Astrocyte of the spinal cord (primary cell): ENCODE measurements at regions not wholly inside any gene's neighbourhood (a gene's known extent, or its start where the extent isn't known, plus 50 kb on each side); places are given as distances from the start of the nearest gene placed in this dataset.

Experiments used
- DNase-seq: peaks from one replicate; pipeline ENCODE4 v3.0.0; 2011; ENCODE audit warnings: low read depth, low spot score
- H3K4me3 ChIP-seq: 2 replicates; pipeline ENCODE4 v1.5.1; 2011; ENCODE audit warnings: low read depth, mild to moderate bottlenecking, low read length, moderate library complexity
- CTCF ChIP-seq: IDR thresholded peaks from 2 replicates; pipeline ENCODE4 v1.5.1; 2012; ENCODE audit warnings: low read depth, mild to moderate bottlenecking, low read length, inconsistent platforms
- in situ Hi-C: cut with HindIII; loops from 2 replicates; pipeline ENCODE4 v1.10.0; 2017; ENCODE audit warnings: low sequenced_read_pairs

- H3K4me3 ChIP-seq: no peak overlapping the region
- no peak for TF ChIP-seq CTCF
- in situ Hi-C loops: no loop called here
- DNase-seq: no peak
Measured at GRCh38 chr4:138756519-138756918, 259.1 kb upstream of the NOCT start.

GRCh38 chr4:138751309-138751708 is 264.3 kb upstream of the NOCT start:
- in situ Hi-C loops: no loop called here
- no peak for TF ChIP-seq CTCF
- no peak overlapping the region for H3K4me3 ChIP-seq
- peak; percentile 14 for DNase-seq

- in situ Hi-C loops: no loop called here
- H3K4me3 ChIP-seq: no peak overlapping the region
- TF ChIP-seq CTCF: no peak
- DNase-seq: peak; percentile 27
Measured at GRCh38 chr4:138749303-138749702, 266.3 kb upstream of the NOCT start.

GRCh38 chr4:138741766-138742377 is 273.7 kb upstream of the NOCT start:
- TF ChIP-seq CTCF: no peak
- no peak for DNase-seq
- no peak overlapping the region for H3K4me3 ChIP-seq
- in situ Hi-C loops: no loop called here

- no peak for TF ChIP-seq CTCF
- no peak for DNase-seq
- in situ Hi-C loops: no loop called here
- no peak overlapping the region for H3K4me3 ChIP-seq
Measured at GRCh38 chr4:138740816-138741745, 274.5 kb upstream of the NOCT start.

- no peak overlapping the region for H3K4me3 ChIP-seq
- peak; percentile 45 for DNase-seq
- in situ Hi-C loops: no loop called here
- no peak for TF ChIP-seq CTCF
Measured at GRCh38 chr4:138736362-138736761, 279.2 kb upstream of the NOCT start.
